ENCODE measurements at regions not wholly inside any gene's neighbourhood (a gene's known extent, or its start where the extent isn't known, plus 50 kb on each side); places are given as distances from the start of the nearest gene placed in this dataset.

GRCh38 chr22:27213766-27214581 lies 556.6 kb downstream of the MIAT start:
- Histone ChIP-seq H2AFZ (no peak overlapping the region), H3K4me1 (no peaks in the 10 kb centered on the region), H3K9ac (no peak overlapping the region), H3K79me2 (no peaks in the 10 kb centered on the region), H3K36me3 (ENCODE audit: control insufficient read depth, insufficient read depth, low read length) (no peaks in the 10 kb centered on the region), H3K27ac (no peak overlapping the region), H3K9me3 (ENCODE audit: control insufficient read depth, low read length) (no peaks in the 10 kb centered on the region), H3K27me3 (ENCODE audit: control insufficient read depth, insufficient read depth, low read length) (no peaks in the 10 kb centered on the region), H3K4me3 (ENCODE audit: low read depth, low read length) (no peak overlapping the region), H3K4me2 (ENCODE audit: low read length) (no peak overlapping the region)
- no peak for TF ChIP-seq CTCF (IDR thresholded peaks at IDR 0.05)

- Histone ChIP-seq H3K9ac (no peak overlapping the region), H2AFZ (no peak overlapping the region), H3K79me2 (no peaks in the 10 kb centered on the region), H3K9me3 (ENCODE audit: control insufficient read depth, low read length) (no peaks in the 10 kb centered on the region), H3K4me1 (no peaks in the 10 kb centered on the region), H3K36me3 (ENCODE audit: control insufficient read depth, insufficient read depth, low read length) (no peaks in the 10 kb centered on the region), H3K27me3 (ENCODE audit: control insufficient read depth, insufficient read depth, low read length) (no peaks in the 10 kb centered on the region), H3K4me2 (ENCODE audit: low read length) (no peak overlapping the region), H3K4me3 (ENCODE audit: low read depth, low read length) (no peak overlapping the region), H3K27ac (no peak overlapping the region)
- TF ChIP-seq CTCF (IDR thresholded peaks at IDR 0.05): no peak
These were observed 557.3 kb downstream of the MIAT start for GRCh38 chr22:27214691-27215090.

- H3K27ac ChIP-seq: no peak overlapping the region
- H3K79me2 ChIP-seq: no peaks in the 10 kb centered on the region
- H3K9ac ChIP-seq: no peak overlapping the region
- H3K4me1 ChIP-seq: no peaks in the 10 kb centered on the region
- no peaks in the 10 kb centered on the region for H3K27me3 ChIP-seq (ENCODE audit: control insufficient read depth, insufficient read depth, low read length)
- H3K9me3 ChIP-seq (ENCODE audit: control insufficient read depth, low read length): no peaks in the 10 kb centered on the region
- H3K4me2 ChIP-seq (ENCODE audit: low read length): no peak overlapping the region
- no peak overlapping the region for H2AFZ ChIP-seq
- no peaks in the 10 kb centered on the region for H3K36me3 ChIP-seq (ENCODE audit: control insufficient read depth, insufficient read depth, low read length)
- TF ChIP-seq CTCF (IDR thresholded peaks at IDR 0.05): no peak
- H3K4me3 ChIP-seq (ENCODE audit: low read depth, low read length): no peak overlapping the region
These were observed 558.5 kb downstream of the MIAT start for GRCh38 chr22:27215871-27216270.

GRCh38 chr22:27216444-27216843 lies 559.1 kb downstream of the MIAT start:
- no peak for TF ChIP-seq CTCF (IDR thresholded peaks at IDR 0.05)
- Histone ChIP-seq H3K4me1 (no peaks in the 10 kb centered on the region), H3K36me3 (ENCODE audit: control insufficient read depth, insufficient read depth, low read length) (no peaks in the 10 kb centered on the region), H3K4me3 (ENCODE audit: low read depth, low read length) (no peak overlapping the region), H3K27ac (no peak overlapping the region), H3K79me2 (no peaks in the 10 kb centered on the region), H2AFZ (no peak overlapping the region), H3K27me3 (ENCODE audit: control insufficient read depth, insufficient read depth, low read length) (no peaks in the 10 kb centered on the region), H3K4me2 (ENCODE audit: low read length) (no peak overlapping the region), H3K9me3 (ENCODE audit: control insufficient read depth, low read length) (no peaks in the 10 kb centered on the region), H3K9ac (no peak overlapping the region)

GRCh38 chr22:27217154-27217553 lies 559.8 kb downstream of the MIAT start:
- H3K27ac ChIP-seq: no peak overlapping the region
- no peak overlapping the region for H2AFZ ChIP-seq
- H3K9ac ChIP-seq: no peak overlapping the region
- H3K4me1 ChIP-seq: no peaks in the 10 kb centered on the region
- H3K27me3 ChIP-seq (ENCODE audit: control insufficient read depth, insufficient read depth, low read length): no peaks in the 10 kb centered on the region
- no peak overlapping the region for H3K4me2 ChIP-seq (ENCODE audit: low read length)
- no peak overlapping the region for H3K4me3 ChIP-seq (ENCODE audit: low read depth, low read length)
- H3K9me3 ChIP-seq (ENCODE audit: control insufficient read depth, low read length): no peaks in the 10 kb centered on the region
- no peak for TF ChIP-seq CTCF (IDR thresholded peaks at IDR 0.05)
- H3K36me3 ChIP-seq (ENCODE audit: control insufficient read depth, insufficient read depth, low read length): no peaks in the 10 kb centered on the region
- no peaks in the 10 kb centered on the region for H3K79me2 ChIP-seq
